MG63 (cell line): ENCODE measurements at regions not wholly inside any gene's neighbourhood (a gene's known extent, or its start where the extent isn't known, plus 50 kb on each side); places are given as distances from the start of the nearest gene placed in this dataset.
"Not testable (repeated sequence)": the region's sequence is repeated elsewhere in the genome, so short reads cannot be mapped to it uniquely, and the experiment has no call there.

ENCODE experiments used
- DNase-seq: peaks from one replicate; pipeline ENCODE4 v3.0.0-alpha.2; 2020
- H3K27me3 ChIP-seq: fragments of 250-450 bp; sonication (Bioruptor Pico); 2 replicates; pipeline ENCODE4 v1.5.1; 2020; ENCODE audit warnings: mild to moderate bottlenecking, moderate library complexity
- H3K36me3 ChIP-seq: fragments of 250-450 bp; sonication (Bioruptor Pico); 2 replicates; pipeline ENCODE4 v1.5.1; 2020; ENCODE audit warnings: mild to moderate bottlenecking, moderate library complexity
- H3K4me3 ChIP-seq: fragments of 250-450 bp; sonication (Bioruptor Pico); 2 replicates; pipeline ENCODE4 v1.5.1; 2020; ENCODE audit warnings: mild to moderate bottlenecking, moderate library complexity
- H3K9me3 ChIP-seq: fragments of 250-450 bp; sonication (Bioruptor Pico); 2 replicates; pipeline ENCODE4 v1.5.1; 2020; ENCODE audit warnings: mild to moderate bottlenecking, moderate library complexity

GRCh38 chr19:29039036-29039435 is 173.9 kb downstream of the UQCRFS1 start:
- not testable (repeated sequence) for H3K9me3 ChIP-seq, H3K27me3 ChIP-seq, H3K36me3 ChIP-seq, DNase-seq, H3K4me3 ChIP-seq

DNA sequence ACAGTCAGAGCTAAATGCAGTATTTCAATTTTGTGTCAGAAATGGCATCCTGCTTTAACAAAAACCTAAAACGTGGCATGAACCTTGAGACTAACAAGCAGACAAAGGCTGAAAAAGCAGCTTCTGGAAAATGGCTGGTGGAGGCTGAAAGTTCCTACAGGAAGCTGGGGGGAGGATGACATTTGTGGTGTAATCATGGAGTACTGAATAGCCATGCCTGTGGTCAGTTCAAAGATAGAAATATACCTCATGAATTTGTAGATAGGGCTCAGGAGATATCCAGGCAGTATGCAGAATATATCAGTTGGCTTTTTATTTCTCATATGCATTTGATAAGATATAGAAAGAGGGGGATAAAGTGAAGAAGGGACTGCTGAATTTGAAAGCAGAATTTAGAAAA is 181.7 kb downstream of the UQCRFS1 start:
- no peaks in the 10 kb centered on the region for H3K9me3 ChIP-seq
- DNase-seq, result no peak
- no peak overlapping the region for H3K4me3 ChIP-seq
- no peaks in the 10 kb centered on the region for H3K27me3 ChIP-seq
- H3K36me3 ChIP-seq, result no peaks in the 10 kb centered on the region

DNA sequence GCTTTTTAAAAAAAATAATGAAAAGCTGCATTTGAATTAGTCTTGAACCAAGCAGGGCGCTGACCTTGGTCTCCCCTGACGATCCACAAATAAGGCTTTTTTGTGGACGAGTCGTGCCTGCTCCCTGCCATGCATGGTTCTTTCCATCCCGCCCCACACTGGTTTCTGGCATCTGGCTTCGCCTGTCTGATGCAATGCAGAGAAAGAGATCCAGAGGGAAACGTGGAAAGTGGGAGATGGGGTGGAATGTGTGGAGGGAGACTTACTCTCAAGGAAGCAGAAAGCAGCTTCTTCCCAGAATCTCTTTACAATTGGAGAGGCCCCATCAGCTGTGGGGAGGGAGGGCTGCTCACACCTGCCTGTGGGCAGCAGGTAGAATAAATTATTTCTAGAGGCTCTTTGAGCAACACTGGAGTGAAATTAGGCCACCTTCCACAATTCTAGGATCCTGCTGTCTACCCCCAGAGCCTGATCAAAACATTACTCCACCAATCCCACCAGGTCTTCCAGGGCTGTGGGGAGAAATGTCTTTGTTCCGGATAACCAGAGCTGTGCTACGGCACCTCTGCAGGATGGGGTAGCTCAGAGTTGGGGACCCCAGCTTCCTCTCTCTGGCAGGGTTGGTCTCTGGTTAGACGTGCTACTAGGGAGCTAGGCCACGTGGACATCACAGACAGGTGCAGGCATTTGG is 183.5 kb downstream of the UQCRFS1 start:
- H3K9me3 ChIP-seq, result no peaks in the 10 kb centered on the region
- DNase-seq, result peak; percentile 9

GRCh38 chr19:29022599-29022998 is 190.4 kb downstream of the UQCRFS1 start:
- no peaks in the 10 kb centered on the region for H3K27me3 ChIP-seq

More for the DNA sequence above, 183.5 kb downstream of the UQCRFS1 start:
- Histone ChIP-seq H3K36me3 (no peaks in the 10 kb centered on the region), H3K27me3 (no peaks in the 10 kb centered on the region), H3K4me3 (no peak overlapping the region)

GRCh38 chr19:29022165-29022564 is 190.8 kb downstream of the UQCRFS1 start:
- Histone ChIP-seq H3K27me3 (no peaks in the 10 kb centered on the region), H3K4me3 (no peak overlapping the region), H3K9me3 (no peaks in the 10 kb centered on the region), H3K36me3 (no peaks in the 10 kb centered on the region)
- no peak for DNase-seq

More at GRCh38 chr19:29022599-29022998, 190.4 kb downstream of the UQCRFS1 start:
- Histone ChIP-seq H3K9me3 (no peaks in the 10 kb centered on the region), H3K4me3 (no peak overlapping the region), H3K36me3 (no peaks in the 10 kb centered on the region)
- no peak for DNase-seq

DNA sequence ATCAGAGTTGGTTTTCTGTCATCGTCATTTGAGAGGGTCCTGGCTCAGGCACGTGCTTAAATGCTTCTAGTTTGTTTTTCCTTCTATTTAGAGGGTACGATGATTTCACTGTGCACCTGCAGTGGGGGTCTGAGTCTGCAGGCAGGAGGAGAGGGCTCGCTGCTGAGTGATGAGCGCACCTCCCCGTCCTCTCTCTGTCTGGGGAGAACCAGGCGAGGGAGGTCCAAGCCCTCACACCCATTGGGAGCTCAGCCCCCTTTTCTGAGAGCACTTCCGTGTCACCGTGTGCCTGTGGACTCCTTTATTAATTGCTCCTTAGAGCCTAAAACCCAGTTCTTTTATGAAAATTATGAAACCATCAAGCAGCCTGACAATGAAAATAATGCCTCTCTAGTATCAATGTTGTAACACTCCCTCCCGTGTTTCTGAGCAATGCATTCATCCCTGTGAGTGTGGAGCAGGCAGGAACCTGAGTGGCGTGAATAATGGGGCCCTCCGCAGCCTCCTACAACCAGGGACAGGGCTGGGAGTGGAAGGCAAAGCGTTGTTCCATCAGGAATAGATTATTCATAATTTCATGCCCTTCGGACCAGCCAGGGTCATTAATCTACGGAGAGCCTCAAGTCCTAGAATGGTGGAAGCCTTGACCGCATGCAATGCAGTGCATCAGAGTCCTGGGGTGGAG is 191.6 kb downstream of the UQCRFS1 start:
- Histone ChIP-seq H3K27me3 (no peaks in the 10 kb centered on the region), H3K9me3 (no peaks in the 10 kb centered on the region)

GRCh38 chr19:29019403-29019802 is 193.5 kb downstream of the UQCRFS1 start:
- Histone ChIP-seq H3K27me3 (no peaks in the 10 kb centered on the region), H3K36me3 (no peaks in the 10 kb centered on the region), H3K4me3 (no peak overlapping the region), H3K9me3 (no peaks in the 10 kb centered on the region)
- no peak for DNase-seq

More for the DNA sequence above, 191.6 kb downstream of the UQCRFS1 start:
- no peaks in the 10 kb centered on the region for H3K36me3 ChIP-seq
- H3K4me3 ChIP-seq, result no peak overlapping the region
- no peak for DNase-seq

DNA sequence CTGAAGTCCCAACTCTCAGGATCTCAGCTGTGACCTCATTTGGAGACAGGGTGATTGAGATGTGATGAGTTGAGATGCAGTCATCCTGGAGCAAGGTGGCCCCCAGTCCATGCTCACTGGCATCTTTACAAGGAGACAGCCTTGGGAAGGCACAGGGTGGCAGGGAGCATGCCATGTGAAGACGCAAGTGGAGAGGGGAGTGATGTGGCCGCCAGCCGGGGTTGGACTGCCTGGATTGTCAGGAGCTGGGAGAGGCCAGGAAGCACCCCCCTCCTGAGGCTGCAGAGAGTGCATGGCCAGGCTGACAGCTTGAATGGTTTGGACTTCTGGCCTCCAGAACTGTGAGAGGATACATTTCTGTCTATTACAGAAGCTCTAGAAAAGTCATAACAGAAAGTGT is 194.4 kb downstream of the UQCRFS1 start:
- Histone ChIP-seq H3K27me3 (no peaks in the 10 kb centered on the region), H3K9me3 (no peaks in the 10 kb centered on the region), H3K36me3 (no peaks in the 10 kb centered on the region), H3K4me3 (no peak overlapping the region)
- DNase-seq, result no peak

GRCh38 chr19:29017788-29018187 is 195.2 kb downstream of the UQCRFS1 start:
- Histone ChIP-seq H3K27me3 (no peaks in the 10 kb centered on the region), H3K4me3 (no peak overlapping the region), H3K9me3 (no peaks in the 10 kb centered on the region), H3K36me3 (no peaks in the 10 kb centered on the region)
- no peak for DNase-seq

DNA sequence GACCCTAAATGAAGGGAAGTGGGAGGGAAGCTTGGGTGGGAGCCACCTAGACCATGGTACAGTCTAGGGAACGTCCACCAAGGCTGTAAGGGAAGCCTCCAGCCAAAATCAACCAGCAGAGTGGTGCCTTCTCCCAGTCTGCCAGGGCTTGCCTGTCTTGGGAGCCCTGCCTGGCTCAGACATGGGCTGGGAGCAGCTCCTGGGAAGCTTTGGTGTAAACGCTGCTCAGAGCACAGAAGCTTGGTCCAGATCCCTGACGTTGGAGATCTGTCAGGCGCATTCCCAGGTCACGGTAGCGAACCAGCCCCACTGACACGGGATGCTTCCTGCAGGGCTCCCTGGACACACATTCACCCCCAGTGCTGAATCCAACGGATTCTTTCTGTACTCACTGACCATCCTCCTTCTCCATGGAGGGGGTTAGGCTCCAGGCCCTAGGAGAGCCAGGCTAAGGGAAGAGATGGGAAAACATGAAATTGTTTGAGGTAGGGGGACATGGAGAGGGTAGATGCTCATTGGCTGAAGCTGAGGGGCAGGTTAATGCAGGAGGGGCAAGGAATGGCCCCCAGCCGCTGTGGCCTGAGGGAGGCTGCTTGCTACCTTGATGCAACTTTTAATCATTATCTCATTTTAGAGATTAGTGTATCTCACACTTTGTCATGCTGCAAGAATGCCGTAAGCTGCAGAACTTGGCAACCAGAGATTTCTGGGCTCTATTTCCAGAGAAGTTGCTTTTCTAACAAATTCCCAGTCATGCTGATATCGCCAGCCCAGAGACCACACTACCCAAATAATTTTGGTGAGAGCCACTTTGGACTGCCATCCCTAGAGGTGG is 195.8 kb downstream of the UQCRFS1 start:
- Histone ChIP-seq H3K9me3 (no peaks in the 10 kb centered on the region), H3K27me3 (no peaks in the 10 kb centered on the region), H3K4me3 (no peak overlapping the region), H3K36me3 (no peaks in the 10 kb centered on the region)
- no peak for DNase-seq

- H3K9me3 ChIP-seq, result no peaks in the 10 kb centered on the region
- H3K36me3 ChIP-seq, result no peaks in the 10 kb centered on the region
- H3K4me3 ChIP-seq, result no peak overlapping the region
- DNase-seq, result no peak
- no peaks in the 10 kb centered on the region for H3K27me3 ChIP-seq
Measured at GRCh38 chr19:29016353-29016752, 196.6 kb downstream of the UQCRFS1 start.

DNA sequence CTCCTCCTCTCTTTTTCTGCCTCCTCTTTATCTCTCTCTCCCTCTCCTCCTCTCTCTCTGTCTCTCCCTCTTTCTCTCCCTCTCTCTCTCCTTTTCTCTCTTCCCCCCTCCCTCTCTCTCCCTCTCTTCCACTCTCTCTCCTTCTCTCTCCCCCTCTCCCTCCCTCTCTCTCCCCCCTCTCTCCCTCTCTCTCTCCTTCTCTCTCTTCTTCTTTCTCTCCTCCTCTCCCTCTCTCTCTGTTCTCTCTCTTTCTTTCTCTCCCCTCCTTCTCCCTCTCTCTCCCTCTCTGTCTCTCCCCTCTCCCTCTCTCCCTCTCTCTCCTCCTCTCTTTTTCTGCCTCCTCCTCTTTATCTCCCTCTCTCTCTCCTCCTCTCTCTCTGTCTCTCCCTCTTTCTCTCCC is 197.4 kb downstream of the UQCRFS1 start:
- Histone ChIP-seq H3K27me3 (no peaks in the 10 kb centered on the region), H3K4me3 (no peak overlapping the region), H3K36me3 (no peaks in the 10 kb centered on the region), H3K9me3 (no peaks in the 10 kb centered on the region)
- DNase-seq, result no peak

- H3K4me3 ChIP-seq, result no peak overlapping the region
- H3K36me3 ChIP-seq, result no peaks in the 10 kb centered on the region
- no peak for DNase-seq
- H3K27me3 ChIP-seq, result no peaks in the 10 kb centered on the region
- no peaks in the 10 kb centered on the region for H3K9me3 ChIP-seq
Measured at GRCh38 chr19:29014857-29015436, 198.0 kb downstream of the UQCRFS1 start.

- no peak overlapping the region for H3K4me3 ChIP-seq
- DNase-seq, result no peak
- H3K36me3 ChIP-seq, result no peaks in the 10 kb centered on the region
- no peaks in the 10 kb centered on the region for H3K9me3 ChIP-seq
- H3K27me3 ChIP-seq, result no peaks in the 10 kb centered on the region
Measured at GRCh38 chr19:29013988-29014387, 199.0 kb downstream of the UQCRFS1 start.

GRCh38 chr19:29013325-29013724 is 199.6 kb downstream of the UQCRFS1 start:
- no peak for DNase-seq
- Histone ChIP-seq H3K9me3 (no peaks in the 10 kb centered on the region), H3K36me3 (no peaks in the 10 kb centered on the region), H3K27me3 (no peaks in the 10 kb centered on the region), H3K4me3 (no peak overlapping the region)

DNA sequence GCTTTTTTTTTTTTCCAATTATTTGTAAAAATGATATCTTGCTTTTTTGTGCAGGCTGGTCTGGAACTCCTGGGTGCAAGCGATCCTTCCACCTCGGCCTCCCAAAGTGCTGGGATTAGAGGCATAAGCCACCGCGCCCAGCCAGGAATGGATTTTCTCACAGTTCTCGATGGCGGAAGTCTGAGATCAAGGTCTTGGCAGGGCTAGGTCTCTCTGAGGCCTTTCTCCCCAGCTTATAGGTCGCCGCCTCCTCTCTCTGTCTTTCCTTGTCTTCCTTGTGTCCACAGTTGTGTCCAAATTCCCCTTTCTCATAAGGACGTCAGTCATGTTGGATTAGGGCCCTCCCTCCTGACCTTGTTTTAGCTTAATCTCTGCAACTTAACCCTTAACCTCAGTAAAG is 200.5 kb downstream of the UQCRFS1 start:
- H3K4me3 ChIP-seq, result no peak overlapping the region
- H3K27me3 ChIP-seq, result no peaks in the 10 kb centered on the region
- no peak for DNase-seq
- no peaks in the 10 kb centered on the region for H3K36me3 ChIP-seq
- H3K9me3 ChIP-seq, result no peaks in the 10 kb centered on the region

DNA sequence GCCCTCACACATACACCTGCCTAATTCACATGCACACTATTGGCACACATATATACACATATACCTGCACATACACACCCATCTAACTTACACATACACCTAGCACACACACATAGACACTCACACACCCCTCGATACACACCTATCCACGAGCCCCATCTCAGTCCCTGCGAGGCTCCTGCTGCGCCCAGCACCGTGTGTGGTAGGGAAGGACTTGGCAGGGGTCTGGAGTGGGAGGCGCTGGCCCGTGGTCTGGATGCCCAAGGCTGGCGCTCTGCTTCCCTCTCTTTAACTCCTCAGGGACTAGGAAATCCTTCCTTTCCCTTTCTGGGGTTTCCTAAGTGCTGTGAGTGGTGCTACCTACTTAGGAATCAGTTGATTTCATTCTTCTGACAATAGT is 202.7 kb downstream of the UQCRFS1 start:
- no peak for DNase-seq
- Histone ChIP-seq H3K9me3 (no peaks in the 10 kb centered on the region), H3K27me3 (no peaks in the 10 kb centered on the region), H3K36me3 (no peaks in the 10 kb centered on the region), H3K4me3 (no peak overlapping the region)
